Effector memory CD8-positive, alpha-beta T cell (primary cell): ENCODE measurements at regions not wholly inside any gene's neighbourhood (a gene's known extent, or its start where the extent isn't known, plus 50 kb on each side); places are given as distances from the start of the nearest gene placed in this dataset.
"Not testable (repeated sequence)": the region's sequence is repeated elsewhere in the genome, so short reads cannot be mapped to it uniquely, and the experiment has no call there.

Source experiments
- ATAC-seq: fragments of 150-1000 bp; cut with Tn5 transposase; replicated peaks from 2 replicates; pipeline ENCODE4 v1.10.0; 2021; ENCODE audit warnings: mild to moderate bottlenecking, moderate library complexity
- DNase-seq, 3 experiments: peaks; one replicate each; pipeline ENCODE4 v3.0.0; 2021
- H3K27ac Mint-ChIP-seq, 2 donors: one replicate each; pipeline ENCODE4 v1.8.0; 2022; ENCODE audit warnings: mild to moderate bottlenecking in 2 of 2, mixed read lengths in 2 of 2, moderate library complexity in 2 of 2
- H3K27me3 Mint-ChIP-seq, 2 donors: one replicate each; pipeline ENCODE4 v1.8.0; 2022; ENCODE audit warnings: mixed read lengths in 2 of 2
- H3K36me3 Mint-ChIP-seq: one replicate; pipeline ENCODE4 v1.8.0; 2022; ENCODE audit warnings: mild to moderate bottlenecking, moderate library complexity, mixed read lengths; ENCODE audit not compliant: insufficient read depth
- H3K4me1 Mint-ChIP-seq, 2 donors: one replicate each; pipeline ENCODE4 v1.8.0; 2022; ENCODE audit warnings: low read depth in 2 of 2, mixed read lengths in 2 of 2
- H3K4me3 Mint-ChIP-seq, 2 donors: one replicate each; pipeline ENCODE4 v1.8.0; 2022; ENCODE audit warnings: mild to moderate bottlenecking in 2 of 2, mixed read lengths in 2 of 2, moderate library complexity in 2 of 2
- H3K9me3 Mint-ChIP-seq, 2 donors: one replicate each; pipeline ENCODE4 v1.8.0; 2022; ENCODE audit warnings: mixed read lengths in 2 of 2

DNA sequence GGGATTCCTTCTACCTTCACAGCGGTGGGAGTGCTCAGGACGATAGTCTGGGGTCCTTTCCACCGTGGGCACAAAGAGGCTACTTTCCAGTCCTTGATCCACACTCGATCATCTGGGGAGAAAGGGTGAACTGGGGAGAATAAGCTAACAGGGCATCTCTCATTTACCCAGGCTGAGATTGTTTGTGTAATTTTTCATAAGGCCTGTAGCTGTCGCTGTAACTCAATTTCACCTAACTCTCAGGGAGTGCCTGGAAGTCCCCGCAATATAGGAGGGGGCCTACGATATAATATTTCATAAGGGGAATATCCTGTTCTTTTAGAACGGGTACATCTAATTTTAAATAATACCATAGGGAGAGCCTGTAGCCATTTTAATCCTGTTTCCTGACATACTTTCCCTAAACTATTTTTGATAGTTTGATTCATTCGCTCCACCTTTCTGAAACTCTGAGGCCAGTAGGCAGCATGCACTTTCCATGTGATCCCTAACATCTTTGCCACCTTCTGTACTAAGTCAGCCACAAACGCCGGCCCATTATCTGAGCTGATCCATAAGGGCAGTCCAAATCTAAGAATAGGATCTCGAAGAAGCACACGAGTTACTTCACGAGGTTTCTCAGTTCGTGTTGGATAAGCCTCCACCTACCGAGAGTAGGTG is 127.2 kb upstream of the CCZ1B start:
- not testable (repeated sequence) for H3K27ac Mint-ChIP-seq, H3K4me1 Mint-ChIP-seq, DNase-seq, H3K9me3 Mint-ChIP-seq, H3K36me3 Mint-ChIP-seq, H3K4me3 Mint-ChIP-seq, ATAC-seq
- peaks cover 21 to 26% of the 10 kb centered on the region in 2 donors for H3K27me3 Mint-ChIP-seq

DNA sequence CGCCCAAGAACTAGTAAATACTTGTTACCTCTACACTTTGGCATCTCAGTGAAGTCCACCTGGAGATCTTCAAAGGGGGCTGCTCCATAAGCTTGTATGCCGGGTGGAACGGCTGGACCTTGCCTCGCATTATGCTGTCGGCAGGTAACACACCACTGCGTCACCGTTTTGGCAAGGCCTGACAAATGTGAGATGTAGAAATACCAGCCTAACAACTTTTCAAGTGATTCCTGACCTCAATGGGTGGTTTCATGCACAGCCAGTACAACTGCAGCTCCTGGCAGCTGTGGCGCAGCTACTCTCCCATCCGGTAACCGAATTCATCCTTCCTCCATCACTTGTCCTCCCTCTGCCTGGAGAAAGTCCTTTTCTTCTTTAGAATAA is 127.7 kb upstream of the CCZ1B start:
- ATAC-seq, H3K4me1 Mint-ChIP-seq, H3K4me3 Mint-ChIP-seq, H3K27ac Mint-ChIP-seq, DNase-seq, H3K36me3 Mint-ChIP-seq, H3K9me3 Mint-ChIP-seq: not testable (repeated sequence)
- H3K27me3 Mint-ChIP-seq = peaks cover 22 to 24% of the 10 kb centered on the region in 2 donors

DNA sequence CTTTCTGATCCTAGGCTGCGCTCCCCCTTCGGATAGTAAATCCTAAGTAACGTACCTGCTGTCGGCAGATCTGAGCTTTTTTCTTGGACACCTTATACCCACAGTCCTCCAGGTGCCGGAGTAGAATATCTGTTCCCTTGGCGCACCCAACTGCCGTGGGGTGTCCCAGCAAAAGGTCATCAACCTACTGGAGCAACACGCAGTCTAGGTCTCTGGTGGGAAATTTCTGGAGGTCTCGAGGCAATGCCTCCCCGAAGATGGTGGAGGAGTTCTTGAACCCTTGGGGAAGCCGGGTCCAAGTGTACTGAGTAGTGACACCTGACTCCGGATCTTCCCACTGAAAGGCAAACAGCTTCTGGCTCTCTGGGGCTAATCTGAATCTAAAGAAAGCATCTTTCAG is 129.3 kb upstream of the CCZ1B start:
- not testable (repeated sequence) for DNase-seq, H3K27ac Mint-ChIP-seq, H3K36me3 Mint-ChIP-seq, H3K4me3 Mint-ChIP-seq, H3K9me3 Mint-ChIP-seq, H3K4me1 Mint-ChIP-seq, ATAC-seq
- H3K27me3 Mint-ChIP-seq = peaks cover 26 to 27% of the 10 kb centered on the region in 2 donors

DNA sequence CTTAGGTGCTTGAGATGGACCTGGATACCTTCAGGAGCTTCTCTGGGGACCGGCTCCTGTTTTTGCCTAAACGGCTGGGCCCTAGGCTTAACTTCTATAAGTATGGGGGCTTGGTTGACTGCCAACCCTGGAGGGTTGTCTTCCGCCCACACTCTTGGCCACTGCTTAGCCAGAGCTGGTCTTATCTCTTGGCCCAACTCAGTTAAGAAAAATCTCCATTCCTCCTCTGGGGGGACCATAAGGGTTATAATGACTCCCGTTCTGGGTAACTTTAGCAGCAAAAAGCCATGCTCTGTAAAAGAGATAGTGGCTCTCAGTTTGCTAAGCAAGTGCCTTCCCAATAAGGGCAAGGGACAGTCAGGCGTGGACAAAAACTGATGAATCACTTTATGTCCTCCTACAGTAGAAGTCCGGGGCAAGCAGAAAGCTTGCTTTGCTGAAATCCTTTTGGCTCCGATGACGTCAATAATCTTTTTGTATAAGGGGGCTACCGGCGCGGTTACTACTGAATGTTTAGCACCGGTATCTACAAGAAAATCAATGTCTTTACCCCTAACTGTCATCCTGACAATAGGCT is 130.0 kb upstream of the CCZ1B start:
- H3K27ac Mint-ChIP-seq, H3K9me3 Mint-ChIP-seq, H3K36me3 Mint-ChIP-seq, H3K4me3 Mint-ChIP-seq, ATAC-seq, H3K4me1 Mint-ChIP-seq, DNase-seq: not testable (repeated sequence)
- H3K27me3 Mint-ChIP-seq = peaks cover 33 to 34% of the 10 kb centered on the region in 2 donors

DNA sequence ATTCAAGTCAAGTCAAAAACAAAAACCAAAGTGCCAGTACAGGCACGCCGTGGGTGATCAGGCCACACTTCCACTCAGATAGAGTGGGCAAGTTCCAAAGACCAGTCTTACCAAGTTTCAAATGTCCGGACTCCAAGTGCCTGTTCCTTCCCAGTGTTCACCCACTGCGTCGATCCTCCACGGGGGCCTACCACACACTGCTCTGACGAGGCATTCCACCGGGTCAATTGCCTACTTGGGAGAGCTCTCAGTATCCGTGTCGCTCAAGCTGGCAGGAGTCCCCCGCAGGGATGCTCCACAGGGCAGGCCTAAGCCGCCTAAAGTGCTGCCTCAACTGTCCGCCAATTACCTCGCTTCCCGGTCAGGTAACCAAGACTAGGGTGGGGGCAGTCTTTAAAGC is 132.3 kb upstream of the CCZ1B start:
- not testable (repeated sequence) for ATAC-seq, H3K27ac Mint-ChIP-seq, H3K9me3 Mint-ChIP-seq, DNase-seq, H3K4me3 Mint-ChIP-seq, H3K4me1 Mint-ChIP-seq, H3K36me3 Mint-ChIP-seq
- peaks cover 40 to 43% of the 10 kb centered on the region in 2 donors for H3K27me3 Mint-ChIP-seq

DNA sequence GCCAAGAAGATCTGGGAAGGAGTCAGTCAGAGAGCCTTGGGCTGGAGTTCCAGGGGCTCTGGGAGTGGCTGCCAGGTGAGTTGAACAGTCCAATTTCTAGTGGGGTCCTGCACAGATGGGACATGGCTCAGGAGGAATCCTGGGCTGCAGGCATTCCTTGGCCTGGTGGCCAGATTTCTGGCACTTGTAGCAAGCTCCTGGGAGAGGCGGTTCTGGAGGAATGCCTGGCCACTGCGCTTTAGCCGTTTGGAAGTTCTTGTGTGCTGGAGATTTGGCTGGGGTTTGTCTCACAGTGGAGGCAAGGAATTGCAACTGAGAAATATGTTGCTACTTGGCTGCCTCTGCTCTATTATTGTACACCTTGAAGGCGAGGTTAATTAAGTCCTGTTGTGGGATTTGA is 133.9 kb upstream of the CCZ1B start:
- H3K27me3 Mint-ChIP-seq = peaks cover 48% of the 10 kb centered on the region in 2 donors
- H3K4me1 Mint-ChIP-seq = not testable (repeated sequence)

DNA sequence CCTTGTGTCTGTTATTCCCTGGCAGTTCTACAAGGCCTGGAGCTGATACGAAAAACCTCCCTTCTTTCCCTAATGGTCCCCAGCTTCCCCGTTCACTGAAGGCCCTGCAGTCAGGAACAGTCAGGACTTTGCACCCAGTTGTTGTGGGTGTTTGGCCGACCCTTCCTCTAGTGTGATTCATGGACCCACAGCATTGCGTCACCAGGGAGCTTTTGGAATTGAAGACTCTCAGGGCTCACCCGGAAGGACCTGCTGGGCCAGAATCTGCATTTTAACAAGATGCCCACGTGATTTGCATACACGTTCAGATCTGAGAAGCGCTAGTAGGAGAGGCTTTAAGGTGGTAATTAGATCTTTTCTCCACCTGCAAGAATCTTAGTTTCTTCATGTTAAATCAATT is 136.8 kb upstream of the CCZ1B start:
- not testable (repeated sequence) for H3K36me3 Mint-ChIP-seq, H3K4me1 Mint-ChIP-seq, H3K4me3 Mint-ChIP-seq, H3K27ac Mint-ChIP-seq, ATAC-seq, DNase-seq, H3K9me3 Mint-ChIP-seq
- peaks cover 54 to 70% of the 10 kb centered on the region in 2 donors for H3K27me3 Mint-ChIP-seq

More for the DNA sequence above, 133.9 kb upstream of the CCZ1B start:
- not testable (repeated sequence) for H3K9me3 Mint-ChIP-seq, H3K36me3 Mint-ChIP-seq, DNase-seq, H3K4me3 Mint-ChIP-seq, ATAC-seq, H3K27ac Mint-ChIP-seq

DNA sequence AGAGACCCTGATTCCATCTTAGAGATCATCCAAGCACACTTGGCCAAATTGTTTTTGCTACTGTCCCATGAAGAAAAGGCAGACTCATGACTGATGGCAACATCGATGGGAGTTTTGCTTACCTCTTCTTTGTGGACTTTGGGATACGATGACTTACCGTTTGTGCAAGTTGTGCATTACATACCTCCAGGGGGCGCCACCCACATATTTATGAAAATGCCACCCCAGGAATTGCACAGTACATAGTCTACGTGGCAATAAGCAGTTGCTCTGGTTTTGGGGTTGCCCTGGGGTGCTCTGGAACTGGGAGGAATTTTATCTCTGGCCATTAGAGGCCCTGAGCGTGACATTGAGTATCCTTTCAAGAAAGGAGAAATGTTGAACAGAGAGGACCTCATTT is 139.0 kb upstream of the CCZ1B start:
- not testable (repeated sequence) for H3K36me3 Mint-ChIP-seq, H3K4me3 Mint-ChIP-seq, ATAC-seq, H3K9me3 Mint-ChIP-seq, H3K27ac Mint-ChIP-seq, H3K4me1 Mint-ChIP-seq
- peak; percentile 47 to 50 (median 48) for DNase-seq
- peaks cover 45 to 52% of the 10 kb centered on the region in 2 donors for H3K27me3 Mint-ChIP-seq

DNA sequence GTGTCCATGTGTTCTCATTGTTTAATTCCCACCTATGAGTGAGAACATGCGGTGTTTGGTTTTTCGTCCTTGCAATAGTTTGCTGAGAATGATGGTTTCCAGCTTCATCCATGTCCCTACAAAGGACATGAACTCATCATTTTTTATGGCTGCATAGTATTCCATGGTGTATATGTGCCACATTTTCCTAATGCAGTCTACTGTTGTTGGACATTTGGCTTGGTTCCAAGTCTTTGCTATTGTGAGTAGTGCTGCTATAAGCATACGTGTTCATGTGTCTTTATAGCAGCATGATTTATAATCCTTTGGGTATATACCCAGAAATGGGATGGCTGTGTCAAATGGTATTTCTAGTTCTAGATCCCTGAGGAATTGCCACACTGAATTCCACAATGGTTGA is 144.1 kb upstream of the CCZ1B start:
- ATAC-seq, H3K4me1 Mint-ChIP-seq, H3K36me3 Mint-ChIP-seq, H3K27ac Mint-ChIP-seq, H3K4me3 Mint-ChIP-seq, DNase-seq, H3K9me3 Mint-ChIP-seq: not testable (repeated sequence)
- H3K27me3 Mint-ChIP-seq = peaks cover 19 to 20% of the 10 kb centered on the region in 2 donors

DNA sequence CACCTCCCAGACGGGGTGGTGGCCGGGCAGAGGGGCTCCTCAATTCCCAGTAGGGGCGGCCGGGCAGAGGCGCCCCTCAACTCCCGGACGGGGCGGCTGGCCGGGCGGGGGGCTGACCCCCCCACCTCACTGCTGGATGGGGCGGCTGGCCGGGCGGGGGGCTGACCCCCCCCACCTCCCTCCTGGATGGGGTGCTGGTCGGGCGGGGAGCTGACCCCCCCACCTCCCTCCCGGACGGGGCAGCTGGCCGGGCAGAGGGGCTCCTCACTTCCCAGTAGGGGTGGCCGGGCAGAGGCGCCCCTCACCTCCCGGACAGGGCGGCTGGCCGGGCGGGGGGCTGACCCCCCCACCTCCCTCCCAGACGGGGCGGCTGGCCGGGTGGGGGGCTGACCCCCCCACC is 148.8 kb upstream of the CCZ1B start:
- peaks cover 20 to 32% of the 10 kb centered on the region in 2 donors for H3K27me3 Mint-ChIP-seq
- not testable (repeated sequence) for H3K4me1 Mint-ChIP-seq, H3K36me3 Mint-ChIP-seq, DNase-seq, ATAC-seq, H3K27ac Mint-ChIP-seq, H3K4me3 Mint-ChIP-seq, H3K9me3 Mint-ChIP-seq

DNA sequence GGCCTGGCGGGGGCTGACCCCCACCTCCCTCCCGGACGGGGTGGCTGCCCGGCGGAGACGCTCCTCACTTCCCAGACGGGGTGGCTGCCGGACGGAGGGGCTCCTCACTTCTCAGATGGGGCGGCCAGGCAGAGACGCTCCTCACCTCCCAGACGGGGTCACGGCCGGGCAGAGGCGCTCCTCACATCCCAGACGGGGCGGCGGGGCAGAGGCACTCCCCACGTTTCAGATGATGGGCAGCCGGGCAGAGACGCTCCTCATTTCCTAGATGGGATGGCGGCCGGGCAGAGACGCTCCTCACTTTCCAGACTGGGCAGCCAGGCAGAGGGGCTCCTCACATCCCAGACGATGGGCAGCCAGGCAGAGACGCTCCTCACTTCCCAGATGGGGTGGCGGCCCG is 149.3 kb upstream of the CCZ1B start:
- peaks cover 24 to 35% of the 10 kb centered on the region in 2 donors for H3K27me3 Mint-ChIP-seq
- not testable (repeated sequence) for H3K4me1 Mint-ChIP-seq, ATAC-seq, H3K9me3 Mint-ChIP-seq, H3K36me3 Mint-ChIP-seq, DNase-seq, H3K27ac Mint-ChIP-seq, H3K4me3 Mint-ChIP-seq

DNA sequence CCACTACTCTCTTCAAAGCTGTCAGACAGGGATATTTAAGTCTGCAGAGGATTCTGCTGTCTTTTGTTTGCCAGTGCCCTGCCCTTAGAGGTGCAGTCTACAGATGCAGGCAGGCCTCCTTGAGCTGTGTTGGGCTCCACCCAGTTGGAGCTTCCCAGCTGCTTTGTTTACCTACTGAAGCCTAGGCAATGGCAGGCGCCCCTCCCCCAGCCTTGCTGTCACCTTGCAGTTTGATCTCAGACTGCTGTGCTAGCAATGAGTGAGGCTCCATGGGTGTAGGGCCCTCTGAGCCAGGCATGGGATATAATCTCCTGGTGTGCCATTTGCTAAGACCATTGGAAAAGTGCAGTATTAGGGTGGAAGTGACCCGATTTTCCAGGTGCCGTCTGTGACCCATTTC is 151.3 kb upstream of the CCZ1B start:
- not testable (repeated sequence) for H3K36me3 Mint-ChIP-seq, DNase-seq, H3K9me3 Mint-ChIP-seq, H3K4me1 Mint-ChIP-seq, ATAC-seq, H3K27ac Mint-ChIP-seq, H3K4me3 Mint-ChIP-seq
- peaks cover 31 to 40% of the 10 kb centered on the region in 2 donors for H3K27me3 Mint-ChIP-seq

DNA sequence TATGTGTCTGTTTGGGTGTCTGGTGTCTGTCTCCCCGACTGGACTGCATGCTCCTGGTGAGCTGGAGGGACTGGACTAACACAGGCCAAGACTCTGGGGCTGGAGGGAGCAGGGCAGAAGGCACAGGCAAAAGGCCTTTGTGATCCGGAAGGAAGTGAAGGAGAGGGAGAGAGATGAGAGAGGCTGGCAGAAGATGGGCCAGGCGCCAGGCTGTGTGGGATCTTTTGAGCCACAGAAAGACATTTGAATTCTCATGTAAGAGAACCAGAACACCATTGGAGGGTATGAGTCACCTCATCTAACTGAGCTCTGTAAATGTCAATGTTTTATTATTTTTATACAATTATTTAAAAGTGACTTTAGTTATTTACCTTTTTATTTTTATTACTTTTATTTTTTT is 152.3 kb upstream of the CCZ1B start:
- not testable (repeated sequence) for H3K4me3 Mint-ChIP-seq, ATAC-seq, H3K4me1 Mint-ChIP-seq, H3K9me3 Mint-ChIP-seq, DNase-seq, H3K27ac Mint-ChIP-seq, H3K36me3 Mint-ChIP-seq
- peaks cover 31 to 49% of the 10 kb centered on the region in 2 donors for H3K27me3 Mint-ChIP-seq

DNA sequence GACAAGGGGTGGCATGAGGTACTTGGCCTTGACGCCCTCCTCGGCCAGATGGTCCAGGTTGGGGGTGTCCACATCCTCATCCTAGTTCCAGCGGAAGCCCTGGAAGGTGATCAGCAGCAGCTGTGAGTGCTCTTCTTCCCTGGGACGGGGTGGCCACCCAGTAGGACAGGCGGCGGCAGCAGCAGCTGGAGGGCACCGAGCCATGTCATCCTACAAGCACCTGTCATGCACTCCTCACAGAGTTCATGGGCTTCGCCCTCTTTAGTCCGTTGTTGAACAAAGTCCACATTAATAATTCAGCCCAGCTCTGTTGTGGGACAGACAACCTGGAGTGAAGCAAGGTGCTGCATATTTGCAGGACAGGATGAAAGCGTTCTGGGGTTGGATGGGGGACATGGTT is 153.4 kb upstream of the CCZ1B start:
- H3K4me3 Mint-ChIP-seq, H3K9me3 Mint-ChIP-seq, DNase-seq, ATAC-seq, H3K27ac Mint-ChIP-seq, H3K36me3 Mint-ChIP-seq, H3K4me1 Mint-ChIP-seq: not testable (repeated sequence)
- H3K27me3 Mint-ChIP-seq = peaks cover 31 to 57% of the 10 kb centered on the region in 2 donors
